ENCODE measurements at regions not wholly inside any gene's neighbourhood (a gene's known extent, or its start where the extent isn't known, plus 50 kb on each side); places are given as distances from the start of the nearest gene placed in this dataset.
"Not testable (repeated sequence)": the region's sequence is repeated elsewhere in the genome, so short reads cannot be mapped to it uniquely, and the experiment has no call there.

- H3K4me3 ChIP-seq (ENCODE audit: low read depth, low read length): no peak overlapping the region
- TF ChIP-seq CTCF (IDR thresholded peaks at IDR 0.05; ENCODE audit: insufficient read depth, low read length): no peak
- DNase-seq (ENCODE audit: low read depth): no peak
These were observed 80.1 kb upstream of the LRPAP1 start for GRCh38 chr4:3612281-3612680.

- TF ChIP-seq CTCF (IDR thresholded peaks at IDR 0.05; ENCODE audit: insufficient read depth, low read length): no peak
- DNase-seq (ENCODE audit: low read depth): no peak
- no peak overlapping the region for H3K4me3 ChIP-seq (ENCODE audit: low read depth, low read length)
These were observed 79.6 kb upstream of the LRPAP1 start for GRCh38 chr4:3611778-3612177.

GRCh38 chr4:3610851-3611250, 78.6 kb upstream of the LRPAP1 start:
- not testable (repeated sequence) for H3K4me3 ChIP-seq (ENCODE audit: low read depth, low read length)

GRCh38 chr4:3609905-3610304, 77.7 kb upstream of the LRPAP1 start:
- not testable (repeated sequence) for DNase-seq (ENCODE audit: low read depth); H3K4me3 ChIP-seq (ENCODE audit: low read depth, low read length)

More at GRCh38 chr4:3610851-3611250, 78.6 kb upstream of the LRPAP1 start:
- DNase-seq (ENCODE audit: low read depth): not testable (repeated sequence)

- no peak overlapping the region for H3K4me3 ChIP-seq (ENCODE audit: low read depth, low read length)
- DNase-seq (ENCODE audit: low read depth): no peak
- TF ChIP-seq CTCF (IDR thresholded peaks at IDR 0.05; ENCODE audit: insufficient read depth, low read length): no peak
These were observed 75.7 kb upstream of the LRPAP1 start for GRCh38 chr4:3607690-3608552.

- not testable (repeated sequence) for DNase-seq (ENCODE audit: low read depth); H3K4me3 ChIP-seq (ENCODE audit: low read depth, low read length)
These were observed 74.6 kb upstream of the LRPAP1 start for GRCh38 chr4:3606850-3607249.

- DNase-seq (ENCODE audit: low read depth); H3K4me3 ChIP-seq (ENCODE audit: low read depth, low read length): not testable (repeated sequence)
These were observed 74.0 kb upstream of the LRPAP1 start for GRCh38 chr4:3606271-3606670.

- no peak overlapping the region for H3K4me3 ChIP-seq (ENCODE audit: low read depth, low read length)
- TF ChIP-seq CTCF (IDR thresholded peaks at IDR 0.05; ENCODE audit: insufficient read depth, low read length): no peak
- DNase-seq (ENCODE audit: low read depth): no peak
These were observed 73.3 kb upstream of the LRPAP1 start for GRCh38 chr4:3605491-3605890.

GRCh38 chr4:3602886-3603645, 70.8 kb upstream of the LRPAP1 start:
- not testable (repeated sequence) for DNase-seq (ENCODE audit: low read depth); H3K4me3 ChIP-seq (ENCODE audit: low read depth, low read length)

All from fibroblast of the aortic adventitia (primary cell).